OCI-LY3 (cell line): ENCODE measurements at regions not wholly inside any gene's neighbourhood (a gene's known extent, or its start where the extent isn't known, plus 50 kb on each side); places are given as distances from the start of the nearest gene placed in this dataset.
"Not testable (repeated sequence)": the region's sequence is repeated elsewhere in the genome, so short reads cannot be mapped to it uniquely, and the experiment has no call there.

Experiments used
- H2AFZ ChIP-seq: fragments of 200-600, 300-600 bp; shearing (Covaris generic); 2 replicates; pipeline ENCODE4 v1.6.0; 2014; ENCODE audit warnings: antibody characterized with exemption, low read depth, low read length
- H3K27ac ChIP-seq: fragments of 200-600, 300-600 bp; sonication (generic); 2 replicates; pipeline ENCODE4 v1.5.1; 2014; ENCODE audit warnings: mild to moderate bottlenecking, low read length, moderate library complexity, mixed read lengths
- H3K27me3 ChIP-seq: fragments of 200-600, 300-600 bp; sonication (generic); 2 replicates; pipeline ENCODE4 v1.6.1; 2014; ENCODE audit warnings: low read depth, low read length, mixed read lengths
- H3K36me3 ChIP-seq: fragments of 200-600, 300-600 bp; sonication (generic); replicated peaks from 2 replicates; pipeline ENCODE3; 2014; ENCODE audit warnings: low read depth, low read length, mixed read lengths
- H3K4me1 ChIP-seq: fragments of 300-600, 200-600 bp; sonication (generic); 2 replicates; pipeline ENCODE4 v1.6.1; 2014; ENCODE audit warnings: low read length, mixed read lengths
- H3K4me2 ChIP-seq: fragments of 200-600, 300-600 bp; sonication (generic); 2 replicates; pipeline ENCODE4 v1.6.1; 2014; ENCODE audit warnings: low read length, mixed read lengths
- H3K4me3 ChIP-seq: fragments of 300-600, 200-600 bp; sonication (generic); 2 replicates; pipeline ENCODE4 v1.5.1; 2014; ENCODE audit warnings: antibody characterized with exemption, mild to moderate bottlenecking, low read length, moderate library complexity
- H3K79me2 ChIP-seq: fragments of 300-600, 200-600 bp; shearing (Covaris generic); 2 replicates; pipeline ENCODE4 v1.6.1; 2014; ENCODE audit warnings: mild to moderate bottlenecking, low read length, mixed read lengths
- H3K9ac ChIP-seq: fragments of 300-600, 200-600 bp; shearing (Covaris generic); 2 replicates; pipeline ENCODE4 v1.6.0; 2014; ENCODE audit warnings: mild to moderate bottlenecking, low read length, moderate library complexity
- H3K9me3 ChIP-seq: fragments of 200-600, 300-600 bp; shearing (Covaris generic); 2 replicates; pipeline ENCODE4 v1.6.1; 2014; ENCODE audit warnings: low read length, mixed read lengths; ENCODE audit not compliant: insufficient read depth
- H4K20me1 ChIP-seq: fragments of 200-600, 300-600 bp; sonication (generic); 2 replicates; pipeline ENCODE4 v1.6.1; 2016; ENCODE audit warnings: low read length, mixed read lengths; ENCODE audit not compliant: insufficient read depth
- EZH2phosphoT487 ChIP-seq: fragments of 200-600 bp; shearing (Covaris generic); IDR thresholded peaks from 2 replicates; pipeline ENCODE4 v1.6.1; 2018; ENCODE audit warnings: antibody characterized with exemption, mixed run types, low read depth
- TF ChIP-seq, protein P1 (sequence below): fragments of 200-600, 300-600 bp; sonication (generic); IDR thresholded peaks from 2 replicates; pipeline ENCODE4 v1.5.1; 2014; ENCODE audit warnings: antibody characterized with exemption, low read length, low read depth

DNA sequence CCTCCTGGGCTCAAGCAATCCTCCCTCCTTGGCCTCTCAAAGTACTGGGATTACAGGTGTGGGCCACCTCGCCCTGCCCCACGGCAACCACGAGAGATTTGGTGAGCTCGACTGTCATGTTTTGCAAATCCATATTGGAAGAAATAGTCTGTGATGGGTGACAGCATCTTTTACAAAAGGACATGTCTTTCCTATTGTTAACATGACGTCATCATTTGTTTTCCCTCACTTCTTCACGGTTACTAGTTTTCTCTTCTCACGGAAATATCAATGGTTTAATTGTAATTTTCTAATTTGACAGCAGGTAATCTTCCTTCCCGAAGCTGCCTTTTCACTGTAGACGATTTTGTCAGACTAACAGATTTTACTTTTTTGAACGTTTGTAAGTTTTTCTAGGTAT, 110.8 kb upstream of the GREM2 start:
- H3K9ac ChIP-seq = no peak overlapping the region
- H3K4me3 ChIP-seq = no peak overlapping the region
- TF ChIP-seq EZH2phosphoT487 = no peak
- TF ChIP-seq, protein P1, sequence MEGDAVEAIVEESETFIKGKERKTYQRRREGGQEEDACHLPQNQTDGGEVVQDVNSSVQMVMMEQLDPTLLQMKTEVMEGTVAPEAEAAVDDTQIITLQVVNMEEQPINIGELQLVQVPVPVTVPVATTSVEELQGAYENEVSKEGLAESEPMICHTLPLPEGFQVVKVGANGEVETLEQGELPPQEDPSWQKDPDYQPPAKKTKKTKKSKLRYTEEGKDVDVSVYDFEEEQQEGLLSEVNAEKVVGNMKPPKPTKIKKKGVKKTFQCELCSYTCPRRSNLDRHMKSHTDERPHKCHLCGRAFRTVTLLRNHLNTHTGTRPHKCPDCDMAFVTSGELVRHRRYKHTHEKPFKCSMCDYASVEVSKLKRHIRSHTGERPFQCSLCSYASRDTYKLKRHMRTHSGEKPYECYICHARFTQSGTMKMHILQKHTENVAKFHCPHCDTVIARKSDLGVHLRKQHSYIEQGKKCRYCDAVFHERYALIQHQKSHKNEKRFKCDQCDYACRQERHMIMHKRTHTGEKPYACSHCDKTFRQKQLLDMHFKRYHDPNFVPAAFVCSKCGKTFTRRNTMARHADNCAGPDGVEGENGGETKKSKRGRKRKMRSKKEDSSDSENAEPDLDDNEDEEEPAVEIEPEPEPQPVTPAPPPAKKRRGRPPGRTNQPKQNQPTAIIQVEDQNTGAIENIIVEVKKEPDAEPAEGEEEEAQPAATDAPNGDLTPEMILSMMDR = no peak
- no peak overlapping the region for H3K4me2 ChIP-seq
- no peak overlapping the region for H3K27ac ChIP-seq
- H3K9me3 ChIP-seq = peaks cover 4% of the 10 kb centered on the region; the same call in 1 of the 2 replicates
- no peaks in the 10 kb centered on the region for H3K79me2 ChIP-seq
- H3K36me3 ChIP-seq = peaks cover 8% of the 10 kb centered on the region
- H3K4me1 ChIP-seq = 0 out of 2 replicates have a peak, but pooled peaks cover 3% of the 10 kb centered on the region
- no peak overlapping the region for H2AFZ ChIP-seq
- H4K20me1 ChIP-seq = no peaks in the 10 kb centered on the region
- no peaks in the 10 kb centered on the region for H3K27me3 ChIP-seq

DNA sequence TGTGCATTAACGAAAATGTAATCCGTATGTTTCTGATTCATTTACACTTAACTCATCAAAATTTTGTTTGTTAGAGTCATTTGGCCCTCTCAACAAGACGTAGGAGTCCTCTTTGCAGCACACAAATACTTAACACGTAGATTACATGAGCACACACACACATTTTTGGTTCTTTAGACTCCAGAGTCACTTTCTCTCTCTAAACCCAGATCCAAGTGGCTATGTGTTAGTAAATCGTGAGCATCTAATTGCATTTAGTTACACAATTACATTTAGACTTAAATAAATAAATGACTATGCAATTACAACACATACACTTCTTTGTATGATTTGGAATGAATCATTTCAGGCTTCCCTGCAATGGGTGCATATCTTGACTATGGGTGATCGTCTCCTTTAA, 109.0 kb upstream of the GREM2 start:
- no peak overlapping the region for H3K27ac ChIP-seq
- no peaks in the 10 kb centered on the region for H3K79me2 ChIP-seq
- TF ChIP-seq, protein P1 = no peak
- no peak for TF ChIP-seq EZH2phosphoT487
- peaks cover under 1% of the 10 kb centered on the region; the same call in 1 of the 2 replicates for H3K9me3 ChIP-seq
- no peak overlapping the region for H3K4me2 ChIP-seq
- no peaks in the 10 kb centered on the region for H3K27me3 ChIP-seq
- peaks cover under 1% of the 10 kb centered on the region for H3K36me3 ChIP-seq
- no peaks in the 10 kb centered on the region for H3K4me1 ChIP-seq
- no peaks in the 10 kb centered on the region for H4K20me1 ChIP-seq
- no peak overlapping the region for H3K9ac ChIP-seq
- no peak overlapping the region for H3K4me3 ChIP-seq
- H2AFZ ChIP-seq = no peak overlapping the region

DNA sequence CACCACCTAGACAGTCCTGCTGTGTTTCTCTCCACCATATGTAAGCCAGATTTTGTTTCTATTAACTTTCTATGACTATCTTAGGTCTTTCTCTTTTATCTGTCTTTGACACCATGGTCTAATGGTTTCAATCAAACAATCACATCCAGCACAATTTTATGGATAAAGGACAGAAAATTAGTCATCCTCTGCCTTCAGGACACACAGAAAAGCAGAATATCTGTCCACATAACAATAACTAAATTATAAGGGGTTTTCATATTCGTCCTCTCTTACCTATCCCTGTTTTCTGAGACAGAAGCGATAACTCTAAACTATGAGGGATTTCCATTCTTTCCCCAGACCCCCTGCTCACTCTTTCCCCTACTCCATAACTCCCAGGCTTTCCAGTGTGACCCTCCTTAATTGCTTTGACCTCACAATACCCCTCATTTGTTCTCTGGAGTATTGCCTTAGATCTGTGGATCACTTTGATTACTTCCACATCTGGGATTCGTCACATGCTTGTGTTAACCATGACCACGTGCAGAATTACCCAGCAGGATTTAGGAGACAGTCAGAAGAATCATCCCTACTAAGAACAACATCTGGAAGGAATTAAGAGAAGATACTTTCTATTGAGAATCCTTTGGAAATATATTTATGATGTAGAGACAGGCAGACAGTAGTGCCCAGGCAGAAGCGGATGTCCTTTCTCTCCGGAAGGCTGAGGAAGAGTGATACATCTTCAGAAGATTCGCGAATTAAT, 108.2 kb upstream of the GREM2 start:
- Histone ChIP-seq H2AFZ (no peak overlapping the region), H3K9me3 (no peaks in the 10 kb centered on the region), H3K4me2 (no peak overlapping the region), H3K36me3 (no peaks in the 10 kb centered on the region), H4K20me1 (no peaks in the 10 kb centered on the region), H3K27ac (no peak overlapping the region), H3K9ac (no peak overlapping the region), H3K79me2 (no peaks in the 10 kb centered on the region), H3K4me3 (no peak overlapping the region), H3K27me3 (no peaks in the 10 kb centered on the region), H3K4me1 (no peaks in the 10 kb centered on the region)
- no peak for TF ChIP-seq EZH2phosphoT487
- TF ChIP-seq, protein P1 = no peak

DNA sequence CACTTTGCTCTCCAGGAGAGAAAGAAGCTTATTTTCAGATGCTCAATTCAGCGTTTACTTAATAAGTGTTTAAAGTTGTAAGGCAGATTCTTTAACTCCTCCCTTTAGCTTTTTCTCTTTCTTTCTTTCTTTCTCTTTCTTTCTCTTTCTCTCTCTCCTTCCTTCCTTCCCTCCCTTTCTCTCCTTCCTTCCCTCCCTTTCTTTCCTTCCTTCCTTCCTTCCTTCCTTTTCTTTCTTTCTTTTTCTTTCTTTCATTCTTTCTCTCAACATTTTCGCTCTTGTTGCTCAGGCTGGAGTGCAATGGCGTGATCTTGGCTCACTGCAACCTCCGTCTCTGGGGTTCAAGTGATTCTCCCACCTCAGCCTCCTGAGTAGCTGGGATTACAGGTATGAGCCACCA, 104.6 kb upstream of the GREM2 start:
- H3K4me3 ChIP-seq, H3K36me3 ChIP-seq, H3K79me2 ChIP-seq, H3K27me3 ChIP-seq, H2AFZ ChIP-seq, H3K27ac ChIP-seq, H3K9me3 ChIP-seq, H3K4me2 ChIP-seq, H3K9ac ChIP-seq, H4K20me1 ChIP-seq: not testable (repeated sequence)
- peaks cover 16% of the 10 kb centered on the region for H3K4me1 ChIP-seq
